ENCODE measurements at regions not wholly inside any gene's neighbourhood (a gene's known extent, or its start where the extent isn't known, plus 50 kb on each side); places are given as distances from the start of the nearest gene placed in this dataset.

- no peaks in the 10 kb centered on the region for H3F3A ChIP-seq (ENCODE audit: insufficient read depth, low read depth)
- H3K36me3 ChIP-seq (ENCODE audit: low read depth), result no peaks in the 10 kb centered on the region
- intact Hi-C loops (cut with micrococcal nuclease; ENCODE audit: unreplicated experiment), result no loop called here
- CTCF ChIA-PET, result no interaction called here
- no peaks in the 10 kb centered on the region for H3K4me1 ChIP-seq (replicated peaks; ENCODE audit: insufficient read depth)
- DNase-seq, result no peak
- no peak for TF ChIP-seq CTCF (conservative IDR thresholded peaks at IDR 0.05)
- TF ChIP-seq EZH2 (IDR thresholded peaks at IDR 0.05; ENCODE audit: low read depth), result no peak
- no peak overlapping the region for H3K4me2 ChIP-seq
- BruUV-seq (replicated peaks), result no TSS peak
- no peaks in the 10 kb centered on the region for H4K20me1 ChIP-seq (ENCODE audit: insufficient read depth)
- H2AFZ ChIP-seq, result no peak overlapping the region
- POLR2A ChIA-PET (ENCODE audit: unreplicated experiment), result no interaction called here
- no peaks in the 10 kb centered on the region for H3K79me2 ChIP-seq (ENCODE audit: low read depth)
- H3K9me3 ChIP-seq (ENCODE audit: insufficient read depth, low read depth), result no peaks in the 10 kb centered on the region
- H3K27me3 ChIP-seq (ENCODE audit: insufficient read depth, low read depth), result no peaks in the 10 kb centered on the region
- no peak overlapping the region for H3K27ac ChIP-seq
- H3K4me3 ChIP-seq, result no peak overlapping the region
- H3K9me2 ChIP-seq (ENCODE audit: insufficient read depth), result no peaks in the 10 kb centered on the region
These were observed 78.3 kb upstream of the SLC16A7 start for GRCh38 chr12:59517522-59517921.

- no peaks in the 10 kb centered on the region for H3K79me2 ChIP-seq (ENCODE audit: low read depth)
- intact Hi-C loops (cut with micrococcal nuclease; ENCODE audit: unreplicated experiment), result no loop called here
- H3K27me3 ChIP-seq (ENCODE audit: insufficient read depth, low read depth), result no peaks in the 10 kb centered on the region
- H2AFZ ChIP-seq, result no peak overlapping the region
- no peak overlapping the region for H3K4me3 ChIP-seq
- H3K36me3 ChIP-seq (ENCODE audit: low read depth), result no peaks in the 10 kb centered on the region
- H3K27ac ChIP-seq, result no peak overlapping the region
- H3K4me1 ChIP-seq (replicated peaks; ENCODE audit: insufficient read depth), result no peaks in the 10 kb centered on the region
- no peak overlapping the region for H3K4me2 ChIP-seq
- POLR2A ChIA-PET (ENCODE audit: unreplicated experiment), result no interaction called here
- BruUV-seq (replicated peaks), result no TSS peak
- TF ChIP-seq CTCF (conservative IDR thresholded peaks at IDR 0.05), result no peak
- TF ChIP-seq EZH2 (IDR thresholded peaks at IDR 0.05; ENCODE audit: low read depth), result no peak
- no peak for DNase-seq
- H3F3A ChIP-seq (ENCODE audit: insufficient read depth, low read depth), result no peaks in the 10 kb centered on the region
- H4K20me1 ChIP-seq (ENCODE audit: insufficient read depth), result no peaks in the 10 kb centered on the region
- H3K9me2 ChIP-seq (ENCODE audit: insufficient read depth), result no peaks in the 10 kb centered on the region
- CTCF ChIA-PET, result no interaction called here
- H3K9me3 ChIP-seq (ENCODE audit: insufficient read depth, low read depth), result no peaks in the 10 kb centered on the region
These were observed 94.9 kb upstream of the SLC16A7 start for GRCh38 chr12:59500915-59501314.

GRCh38 chr12:59500335-59500734 lies 95.5 kb upstream of the SLC16A7 start:
- intact Hi-C loops (cut with micrococcal nuclease; ENCODE audit: unreplicated experiment), result no loop called here
- TF ChIP-seq CTCF (conservative IDR thresholded peaks at IDR 0.05), result no peak
- TF ChIP-seq EZH2 (IDR thresholded peaks at IDR 0.05; ENCODE audit: low read depth), result no peak

More at GRCh38 chr12:59500335-59500734, 95.5 kb upstream of the SLC16A7 start:
- ChIA-PET POLR2A (ENCODE audit: unreplicated experiment) (no interaction called here), CTCF (no interaction called here)
- H3K9me3 ChIP-seq (ENCODE audit: insufficient read depth, low read depth), result no peaks in the 10 kb centered on the region
- H3K27me3 ChIP-seq (ENCODE audit: insufficient read depth, low read depth), result no peaks in the 10 kb centered on the region
- no peak overlapping the region for H3K4me2 ChIP-seq
- H2AFZ ChIP-seq, result no peak overlapping the region
- H3K9me2 ChIP-seq (ENCODE audit: insufficient read depth), result no peaks in the 10 kb centered on the region
- no peaks in the 10 kb centered on the region for H3K4me1 ChIP-seq (replicated peaks; ENCODE audit: insufficient read depth)
- no TSS peak for BruUV-seq (replicated peaks)
- H3F3A ChIP-seq (ENCODE audit: insufficient read depth, low read depth), result no peaks in the 10 kb centered on the region
- no peak for DNase-seq
- no peaks in the 10 kb centered on the region for H3K79me2 ChIP-seq (ENCODE audit: low read depth)
- H3K27ac ChIP-seq, result no peak overlapping the region
- H3K36me3 ChIP-seq (ENCODE audit: low read depth), result no peaks in the 10 kb centered on the region
- no peaks in the 10 kb centered on the region for H4K20me1 ChIP-seq (ENCODE audit: insufficient read depth)
- H3K4me3 ChIP-seq, result no peak overlapping the region
